Gastrocnemius medialis (tissue), 4 donors: ENCODE measurements at regions not wholly inside any gene's neighbourhood (a gene's known extent, or its start where the extent isn't known, plus 50 kb on each side); places are given as distances from the start of the nearest gene placed in this dataset.

Experiments used
- ATAC-seq, 2 donors: fragments of 150-250 bp; one replicate each; pipeline ENCODE4 v1.9.1; 2016
- DNase-seq, 2 donors: peaks; one replicate each; pipeline ENCODE4 v3.0.0-alpha.2; 2019
- H3K27ac ChIP-seq, 4 donors: fragments of 200-600 bp; sonication (generic); 1 replicate in 1 of 4; 2 replicates in 3 of 4; pipeline ENCODE4 v1.5.1; 2016 to 2018; ENCODE audit warnings: mild to moderate bottlenecking in 2 of 4, moderate library complexity in 1 of 4
- H3K27me3 ChIP-seq, 3 donors: fragments of 200-600 bp; sonication (generic) in 2 of 3; 1 replicate in 1 of 3; 2 replicates in 2 of 3; pipeline versions ENCODE4 v1.5.1 to v1.6.0; 2016 to 2019; ENCODE audit warnings: mild to moderate bottlenecking in 1 of 3, moderate library complexity in 1 of 3
- H3K36me3 ChIP-seq, 2 donors: fragments of 200-600 bp; sonication (generic) in 1 of 2; one replicate each; pipeline ENCODE4 v1.5.1; 2017 to 2018
- H3K4me1 ChIP-seq, 2 donors: fragments of 200-600 bp; sonication (generic) in 1 of 2; one replicate each; pipeline ENCODE4 v1.5.1; 2016 to 2017; ENCODE audit warnings: mild to moderate bottlenecking in 2 of 2
- H3K4me3 ChIP-seq, 4 donors: fragments of 200-600 bp; sonication (generic) in 3 of 4; 1 replicate in 1 of 4; 2 replicates in 3 of 4; pipeline ENCODE4 v1.5.1; 2016 to 2019; ENCODE audit warnings: mild to moderate bottlenecking in 2 of 4
- H3K9me3 ChIP-seq, 3 donors: fragments of 200-600 bp; sonication (generic) in 2 of 3; 1 replicate in 1 of 3; 2 replicates in 2 of 3; pipeline ENCODE4 v1.5.1; 2016 to 2019
- POLR2A ChIP-seq, 2 donors: fragments of 450-650 bp; IDR thresholded peaks; one replicate each; pipeline ENCODE4 v1.6.1; 2017; ENCODE audit warnings: antibody characterized with exemption in 2 of 2, mild to moderate bottlenecking in 2 of 2, moderate library complexity in 2 of 2
- in situ Hi-C, 4 donors: fragments of 200-750 bp; cut with MboI; loops; one replicate each; pipeline versions ENCODE4 v1.15.0 to v1.8.0; 2017; ENCODE audit warnings: low sequenced_read_pairs in 4 of 4
- intact Hi-C: fragments of 100-400 bp; cut with DNase I; formaldehyde crosslinking; loops from one replicate; pipeline ENCODE4 v1.15.1; 2023; ENCODE audit warnings: low total_unique reads
- TF ChIP-seq, protein P1 (sequence below), 5 experiments: fragments of 450-650 bp in 3 of 5; fragments of 200-600 bp in 2 of 5; sonication (generic) in 2 of 5; IDR thresholded peaks in 4 of 5; conservative IDR thresholded peaks in 1 of 5; 1 replicate in 4 of 5; 2 replicates in 1 of 5; pipeline ENCODE4 v1.5.1; 2016 to 2019; ENCODE audit warnings: antibody characterized with exemption in 5 of 5, mild to moderate bottlenecking in 3 of 5, moderate library complexity in 3 of 5

DNA sequence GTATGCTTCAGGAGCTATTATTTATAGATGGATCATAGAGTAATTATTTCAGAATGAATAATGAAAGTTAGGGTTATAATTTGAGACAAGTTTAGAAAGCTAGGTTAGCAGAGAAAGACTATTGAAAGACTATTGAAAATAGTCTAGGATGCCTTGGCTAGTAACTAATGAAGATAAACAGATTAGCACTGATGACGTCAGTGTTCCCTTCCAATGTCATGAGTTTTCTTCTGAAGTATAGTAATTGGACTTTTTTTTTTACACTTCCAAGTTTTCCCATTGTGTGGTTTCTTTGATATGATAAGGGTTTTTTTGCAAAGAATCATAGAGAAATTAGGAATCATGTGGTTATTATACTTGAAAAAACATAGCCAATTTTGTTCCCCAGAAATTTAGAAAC is 1041.5 kb upstream of the CRIM1 start:
- Histone ChIP-seq H3K27ac (no peak overlapping the region), H3K4me1 (no peaks in the 10 kb centered on the region), H3K36me3 (no peaks in the 10 kb centered on the region), H3K27me3 (no peaks in the 10 kb centered on the region), H3K4me3 (no peak overlapping the region), H3K9me3 (no peaks in the 10 kb centered on the region)
- in situ Hi-C loops (no loop called here), intact Hi-C loops (no loop called here)
- TF ChIP-seq, protein P1, sequence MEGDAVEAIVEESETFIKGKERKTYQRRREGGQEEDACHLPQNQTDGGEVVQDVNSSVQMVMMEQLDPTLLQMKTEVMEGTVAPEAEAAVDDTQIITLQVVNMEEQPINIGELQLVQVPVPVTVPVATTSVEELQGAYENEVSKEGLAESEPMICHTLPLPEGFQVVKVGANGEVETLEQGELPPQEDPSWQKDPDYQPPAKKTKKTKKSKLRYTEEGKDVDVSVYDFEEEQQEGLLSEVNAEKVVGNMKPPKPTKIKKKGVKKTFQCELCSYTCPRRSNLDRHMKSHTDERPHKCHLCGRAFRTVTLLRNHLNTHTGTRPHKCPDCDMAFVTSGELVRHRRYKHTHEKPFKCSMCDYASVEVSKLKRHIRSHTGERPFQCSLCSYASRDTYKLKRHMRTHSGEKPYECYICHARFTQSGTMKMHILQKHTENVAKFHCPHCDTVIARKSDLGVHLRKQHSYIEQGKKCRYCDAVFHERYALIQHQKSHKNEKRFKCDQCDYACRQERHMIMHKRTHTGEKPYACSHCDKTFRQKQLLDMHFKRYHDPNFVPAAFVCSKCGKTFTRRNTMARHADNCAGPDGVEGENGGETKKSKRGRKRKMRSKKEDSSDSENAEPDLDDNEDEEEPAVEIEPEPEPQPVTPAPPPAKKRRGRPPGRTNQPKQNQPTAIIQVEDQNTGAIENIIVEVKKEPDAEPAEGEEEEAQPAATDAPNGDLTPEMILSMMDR (IDR thresholded peaks at IDR 0.05 in 4 of 5, conservative IDR thresholded peaks at IDR 0.05 in 1 of 5) = no peak
- no peak for TF ChIP-seq POLR2A (IDR thresholded peaks at IDR 0.05)
- DNase-seq = no peak
- no peak for ATAC-seq

DNA sequence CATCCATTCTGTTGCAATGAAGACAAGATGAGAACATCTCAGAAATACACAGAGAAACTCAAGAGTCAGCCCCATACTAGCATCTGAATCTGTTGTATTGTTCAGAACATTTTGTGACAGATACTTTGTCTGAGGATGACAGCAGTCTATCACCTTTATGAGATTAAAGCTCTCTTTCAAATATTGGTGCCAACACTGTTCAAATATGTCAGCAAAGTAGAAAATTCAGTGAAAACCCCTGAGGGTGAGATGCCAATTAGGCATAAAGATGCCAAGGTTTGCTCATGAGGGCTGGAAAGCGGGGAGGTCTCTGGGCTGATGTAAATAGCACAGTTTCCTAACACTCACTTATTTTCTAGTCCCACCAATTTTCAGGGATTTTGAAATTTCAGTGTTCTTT is 1054.2 kb upstream of the CRIM1 start:
- intact Hi-C loops (no loop called here), in situ Hi-C loops (no loop called here)
- Histone ChIP-seq H3K4me1 (no peaks in the 10 kb centered on the region), H3K27ac (no peak overlapping the region), H3K4me3 (no peak overlapping the region), H3K27me3 (no peaks in the 10 kb centered on the region), H3K36me3 (no peaks in the 10 kb centered on the region), H3K9me3 (no peaks in the 10 kb centered on the region)
- no peak for ATAC-seq
- TF ChIP-seq, protein P1 (IDR thresholded peaks at IDR 0.05 in 4 of 5, conservative IDR thresholded peaks at IDR 0.05 in 1 of 5) = no peak
- no peak for TF ChIP-seq POLR2A (IDR thresholded peaks at IDR 0.05)
- DNase-seq = no peak

DNA sequence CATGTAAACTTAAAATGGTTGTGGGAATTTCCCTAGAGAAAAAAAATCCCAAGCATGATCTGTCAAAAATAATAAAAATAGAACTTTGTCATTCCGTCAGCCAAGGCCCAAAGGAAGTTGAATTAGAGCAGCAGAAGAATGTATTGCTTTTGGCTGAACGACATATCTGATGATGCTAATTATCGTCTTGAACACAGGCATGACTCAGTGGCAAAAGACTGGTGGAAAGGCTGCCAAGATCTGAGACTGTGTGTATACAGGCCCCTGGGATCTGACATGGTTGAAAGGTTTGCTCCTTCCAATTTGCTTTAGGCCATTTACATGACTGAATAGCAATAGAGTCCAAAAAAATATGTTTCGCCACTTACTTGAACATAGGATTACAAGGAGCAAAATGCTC is 1057.1 kb upstream of the CRIM1 start:
- DNase-seq (no peak), ATAC-seq (no peak)
- H3K36me3 ChIP-seq = no peaks in the 10 kb centered on the region
- H3K4me1 ChIP-seq = no peaks in the 10 kb centered on the region
- no peaks in the 10 kb centered on the region for H3K9me3 ChIP-seq
- no peak overlapping the region for H3K27ac ChIP-seq
- TF ChIP-seq POLR2A (IDR thresholded peaks at IDR 0.05) = no peak
- TF ChIP-seq, protein P1 (IDR thresholded peaks at IDR 0.05 in 4 of 5, conservative IDR thresholded peaks at IDR 0.05 in 1 of 5) = no peak
- in situ Hi-C loops = no loop called here
- intact Hi-C loops = no loop called here
- no peak overlapping the region for H3K4me3 ChIP-seq
- no peaks in the 10 kb centered on the region for H3K27me3 ChIP-seq

DNA sequence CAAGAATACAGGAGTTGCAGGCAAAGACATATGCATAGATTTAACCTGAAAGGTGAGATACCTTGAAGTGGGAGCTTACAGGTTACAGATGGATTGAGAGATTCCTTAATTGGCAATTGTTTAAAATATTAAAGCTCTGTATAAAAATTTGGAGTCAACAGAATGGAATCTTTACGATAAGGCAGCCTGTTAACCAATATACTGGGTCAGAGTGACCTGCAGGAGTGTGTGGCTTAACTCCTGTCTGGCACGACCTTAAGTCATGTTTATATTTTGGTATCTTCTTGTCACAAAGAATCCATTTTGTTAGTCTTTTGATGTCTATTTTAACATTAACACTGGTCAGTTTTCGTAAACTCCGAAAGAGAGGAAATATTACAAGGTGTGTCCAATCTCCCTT is 1058.2 kb upstream of the CRIM1 start:
- in situ Hi-C loops (no loop called here), intact Hi-C loops (no loop called here)
- ATAC-seq (no peak), DNase-seq (no peak)
- Histone ChIP-seq H3K27ac (no peak overlapping the region), H3K9me3 (no peaks in the 10 kb centered on the region), H3K4me1 (no peaks in the 10 kb centered on the region), H3K36me3 (no peaks in the 10 kb centered on the region), H3K4me3 (no peak overlapping the region), H3K27me3 (no peaks in the 10 kb centered on the region)
- TF ChIP-seq, protein P1 (IDR thresholded peaks at IDR 0.05 in 4 of 5, conservative IDR thresholded peaks at IDR 0.05 in 1 of 5) = no peak
- TF ChIP-seq POLR2A (IDR thresholded peaks at IDR 0.05) = no peak

DNA sequence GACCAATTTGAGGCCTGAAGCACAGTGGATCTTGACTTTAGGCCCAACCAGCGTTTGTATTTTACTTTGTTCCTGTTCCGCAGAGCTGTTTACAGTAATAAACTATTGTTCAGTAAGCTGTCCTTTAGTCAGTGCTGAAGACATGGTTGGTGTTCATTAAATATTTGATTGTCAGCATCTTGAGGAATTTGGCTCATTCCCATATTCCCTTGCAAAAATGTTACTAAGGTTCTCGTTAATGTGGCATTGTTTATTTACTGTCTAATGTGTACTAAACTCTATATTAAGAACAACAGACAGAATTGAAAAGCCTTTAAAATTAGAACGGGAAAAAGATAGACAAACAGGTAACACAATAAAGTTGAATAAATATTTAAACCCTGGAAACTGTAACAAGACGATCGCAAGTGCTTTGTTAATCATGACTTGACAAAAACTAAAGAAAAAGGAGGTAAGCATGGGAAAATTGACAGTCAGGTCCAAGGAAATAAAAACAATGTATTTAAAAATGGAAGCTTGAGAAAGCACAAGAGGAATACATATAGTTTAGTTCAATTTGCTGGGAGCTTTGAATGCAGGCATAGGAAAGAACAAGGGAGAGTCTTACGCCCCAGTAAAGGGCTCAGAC is 1060.8 kb upstream of the CRIM1 start:
- no peak overlapping the region for H3K27ac ChIP-seq
- H3K36me3 ChIP-seq = no peaks in the 10 kb centered on the region
- intact Hi-C loops (no loop called here), in situ Hi-C loops (no loop called here)
- H3K27me3 ChIP-seq = no peaks in the 10 kb centered on the region
- H3K9me3 ChIP-seq = no peaks in the 10 kb centered on the region
- H3K4me3 ChIP-seq = no peak overlapping the region
- no peaks in the 10 kb centered on the region for H3K4me1 ChIP-seq
- TF ChIP-seq, protein P1 (IDR thresholded peaks at IDR 0.05 in 4 of 5, conservative IDR thresholded peaks at IDR 0.05 in 1 of 5) = no peak
- no peak for TF ChIP-seq POLR2A (IDR thresholded peaks at IDR 0.05)
- ATAC-seq (no peak), DNase-seq (no peak)
